ENCODE measurements at regions not wholly inside any gene's neighbourhood (a gene's known extent, or its start where the extent isn't known, plus 50 kb on each side); places are given as distances from the start of the nearest gene placed in this dataset.
"Not testable (repeated sequence)": the region's sequence is repeated elsewhere in the genome, so short reads cannot be mapped to it uniquely, and the experiment has no call there.

DNA sequence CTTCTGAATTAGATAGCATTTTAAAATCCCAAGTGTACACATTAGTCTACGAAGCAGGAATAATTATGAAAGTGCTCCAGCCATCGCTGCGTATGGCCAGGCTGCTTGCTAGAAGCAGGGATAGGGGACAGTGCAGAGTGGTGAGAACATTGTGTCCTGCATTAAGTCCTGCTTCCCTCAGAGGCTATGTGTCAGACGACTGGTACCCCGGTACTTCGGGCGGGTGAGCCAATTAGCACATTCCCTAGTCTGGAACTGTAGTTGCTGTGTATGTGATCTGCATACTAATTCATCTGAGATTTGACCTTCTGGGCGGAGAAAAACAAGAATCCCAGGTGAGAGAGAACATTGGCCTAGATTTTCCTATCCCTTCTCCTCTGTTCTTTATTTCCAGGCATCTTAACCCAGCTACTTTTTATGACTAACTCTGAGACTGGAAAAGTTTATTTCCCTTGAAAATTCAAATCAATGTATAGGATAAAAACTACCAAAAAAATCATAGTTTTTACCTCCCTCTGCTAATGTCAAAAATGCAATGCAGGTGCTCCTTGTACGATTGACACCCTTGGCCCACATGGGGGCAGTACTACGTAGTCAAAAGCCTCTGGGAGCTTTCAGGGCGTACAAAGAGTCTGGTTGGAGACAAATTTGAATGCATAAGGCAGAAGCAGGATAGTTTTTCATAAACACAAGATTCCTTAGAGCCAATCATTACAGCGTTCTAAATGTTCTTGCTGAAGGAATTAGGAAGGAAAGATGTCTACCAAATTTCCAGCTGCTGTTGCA is 764.3 kb downstream of the NOVA1 start:
- no peaks in the 10 kb centered on the region for H3K27me3 ChIP-seq
- DNase-seq, result peak in 1 of 2 donors; percentile 1
- TF ChIP-seq POLR2A (IDR thresholded peaks at IDR 0.05), result no peak
- TF ChIP-seq, protein P1, sequence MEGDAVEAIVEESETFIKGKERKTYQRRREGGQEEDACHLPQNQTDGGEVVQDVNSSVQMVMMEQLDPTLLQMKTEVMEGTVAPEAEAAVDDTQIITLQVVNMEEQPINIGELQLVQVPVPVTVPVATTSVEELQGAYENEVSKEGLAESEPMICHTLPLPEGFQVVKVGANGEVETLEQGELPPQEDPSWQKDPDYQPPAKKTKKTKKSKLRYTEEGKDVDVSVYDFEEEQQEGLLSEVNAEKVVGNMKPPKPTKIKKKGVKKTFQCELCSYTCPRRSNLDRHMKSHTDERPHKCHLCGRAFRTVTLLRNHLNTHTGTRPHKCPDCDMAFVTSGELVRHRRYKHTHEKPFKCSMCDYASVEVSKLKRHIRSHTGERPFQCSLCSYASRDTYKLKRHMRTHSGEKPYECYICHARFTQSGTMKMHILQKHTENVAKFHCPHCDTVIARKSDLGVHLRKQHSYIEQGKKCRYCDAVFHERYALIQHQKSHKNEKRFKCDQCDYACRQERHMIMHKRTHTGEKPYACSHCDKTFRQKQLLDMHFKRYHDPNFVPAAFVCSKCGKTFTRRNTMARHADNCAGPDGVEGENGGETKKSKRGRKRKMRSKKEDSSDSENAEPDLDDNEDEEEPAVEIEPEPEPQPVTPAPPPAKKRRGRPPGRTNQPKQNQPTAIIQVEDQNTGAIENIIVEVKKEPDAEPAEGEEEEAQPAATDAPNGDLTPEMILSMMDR (IDR thresholded peaks at IDR 0.05), result no peak
- WGBS, 2 donors, result 55 to 56% methylated on average over 12 of the region's 12 CpGs
- no peak overlapping the region for H3K27ac ChIP-seq
- no peaks in the 10 kb centered on the region for H3K9me3 ChIP-seq
- no peak overlapping the region for H3K4me3 ChIP-seq (replicated peaks in 1 of 3)
- no peaks in the 10 kb centered on the region for H3K4me1 ChIP-seq
- intact Hi-C loops (cut with DNase I), result no loop called here
- no peaks in the 10 kb centered on the region for H3K36me3 ChIP-seq

DNA sequence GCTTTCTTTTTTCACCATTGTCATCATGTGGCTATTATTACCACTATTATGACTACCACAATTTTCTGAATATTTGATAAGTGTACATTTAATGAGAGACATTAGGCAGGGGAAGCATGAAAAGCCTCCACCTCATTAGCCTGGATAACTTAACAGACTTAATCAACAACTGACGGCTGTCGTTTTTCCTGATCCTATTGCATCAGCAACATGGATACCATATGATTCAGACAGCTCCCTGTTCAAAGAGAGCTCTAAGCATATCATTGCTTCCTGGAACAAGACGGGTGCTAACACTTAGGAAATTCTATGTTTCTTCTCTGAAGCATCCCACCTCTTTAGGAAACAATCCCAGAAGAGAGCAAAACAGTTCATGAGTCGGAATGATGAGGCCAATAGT is 765.2 kb downstream of the NOVA1 start:
- no peaks in the 10 kb centered on the region for H3K36me3 ChIP-seq
- no peaks in the 10 kb centered on the region for H3K4me1 ChIP-seq
- no peak overlapping the region for H3K4me3 ChIP-seq (replicated peaks in 1 of 3)
- intact Hi-C loops (cut with DNase I), result no loop called here
- WGBS, 2 donors, result 74 to 80% methylated on average over 4 of the region's 4 CpGs
- H3K9me3 ChIP-seq, result no peaks in the 10 kb centered on the region
- no peak overlapping the region for H3K27ac ChIP-seq
- TF ChIP-seq, protein P1 (IDR thresholded peaks at IDR 0.05), result no peak
- TF ChIP-seq POLR2A (IDR thresholded peaks at IDR 0.05), result no peak
- no peak for DNase-seq
- H3K27me3 ChIP-seq, result no peaks in the 10 kb centered on the region

DNA sequence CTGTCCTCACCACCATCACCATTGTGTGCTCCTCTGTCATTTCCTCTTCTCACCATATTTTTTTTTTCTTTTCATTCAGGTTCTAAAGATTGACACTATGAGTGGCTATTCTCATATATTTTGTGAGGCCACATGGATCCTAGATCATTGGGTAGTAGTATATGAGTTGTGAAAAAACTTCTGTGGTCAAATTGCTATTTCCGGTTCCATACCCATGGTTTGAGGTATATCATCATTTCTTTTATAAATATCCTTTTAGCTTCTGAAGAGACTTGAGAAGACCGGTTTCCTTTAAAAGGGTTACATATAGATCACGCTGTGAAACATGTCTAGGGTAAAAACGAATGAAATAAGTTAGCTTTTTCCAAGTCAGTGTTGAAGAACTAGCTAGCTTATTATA is 769.3 kb downstream of the NOVA1 start:
- intact Hi-C loops (cut with DNase I), result no loop called here
- no peaks in the 10 kb centered on the region for H3K9me3 ChIP-seq
- TF ChIP-seq, protein P1 (IDR thresholded peaks at IDR 0.05), result no peak
- TF ChIP-seq POLR2A (IDR thresholded peaks at IDR 0.05), result no peak
- H3K4me3 ChIP-seq (replicated peaks in 1 of 3), result no peak overlapping the region
- no peaks in the 10 kb centered on the region for H3K36me3 ChIP-seq
- H3K27me3 ChIP-seq, result no peaks in the 10 kb centered on the region
- no peak for DNase-seq
- H3K27ac ChIP-seq, result no peak overlapping the region
- no peaks in the 10 kb centered on the region for H3K4me1 ChIP-seq
- WGBS, 2 donors, result 94 to 95% methylated on average over 4 of the region's 4 CpGs

DNA sequence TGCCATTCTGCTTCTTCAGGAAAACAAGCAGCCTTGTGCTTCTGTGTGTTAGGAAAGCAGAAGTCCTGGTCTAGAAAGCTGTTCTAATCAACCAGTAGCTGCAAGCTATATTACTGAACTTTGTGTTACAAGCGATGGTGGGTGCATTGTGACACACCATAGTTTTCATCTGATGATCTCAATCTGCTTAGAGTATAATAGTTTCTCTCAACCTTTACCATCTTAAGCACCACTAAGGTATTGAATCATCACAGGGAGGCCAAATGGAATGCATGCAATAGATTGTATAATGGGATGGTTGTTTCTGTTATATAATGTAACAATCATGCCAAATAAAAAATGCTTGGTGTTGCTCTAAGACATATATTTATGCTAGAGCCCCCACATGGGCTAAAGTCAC is 771.7 kb downstream of the NOVA1 start:
- Histone ChIP-seq H3K9me3 (no peaks in the 10 kb centered on the region), H3K36me3 (no peaks in the 10 kb centered on the region), H3K27ac (no peak overlapping the region), H3K27me3 (no peaks in the 10 kb centered on the region), H3K4me1 (no peaks in the 10 kb centered on the region), H3K4me3 (replicated peaks in 1 of 3) (no peak overlapping the region)
- WGBS, 2 donors, result 85 to 97% methylated on average over 1 of the region's 1 CpG
- no peak for TF ChIP-seq POLR2A (IDR thresholded peaks at IDR 0.05)
- TF ChIP-seq, protein P1 (IDR thresholded peaks at IDR 0.05), result no peak
- intact Hi-C loops (cut with DNase I), result no loop called here
- DNase-seq, result no peak

DNA sequence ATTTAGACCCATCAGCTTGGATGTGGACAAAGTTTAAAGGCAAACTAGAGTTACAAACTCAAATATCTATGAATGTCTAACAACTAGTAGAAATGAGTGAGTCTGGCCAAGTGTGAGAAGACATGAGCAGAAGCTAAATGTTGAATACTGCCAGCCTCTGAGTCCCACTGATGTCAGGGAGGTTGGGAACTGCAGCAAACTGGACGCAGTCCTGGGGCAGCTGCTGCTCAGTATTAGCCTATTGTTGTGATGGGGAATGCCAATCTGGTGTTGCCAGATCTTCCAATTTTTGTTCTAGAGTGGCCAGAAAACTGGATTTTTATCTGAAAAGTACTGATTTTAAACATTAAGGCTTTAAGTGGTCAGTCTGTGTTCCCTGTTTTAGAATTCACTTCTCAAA is 770.4 kb upstream of the STXBP6 start:
- intact Hi-C loops (cut with DNase I), result no loop called here
- H3K4me3 ChIP-seq (replicated peaks in 1 of 3), result no peak overlapping the region
- no peak for DNase-seq

DNA sequence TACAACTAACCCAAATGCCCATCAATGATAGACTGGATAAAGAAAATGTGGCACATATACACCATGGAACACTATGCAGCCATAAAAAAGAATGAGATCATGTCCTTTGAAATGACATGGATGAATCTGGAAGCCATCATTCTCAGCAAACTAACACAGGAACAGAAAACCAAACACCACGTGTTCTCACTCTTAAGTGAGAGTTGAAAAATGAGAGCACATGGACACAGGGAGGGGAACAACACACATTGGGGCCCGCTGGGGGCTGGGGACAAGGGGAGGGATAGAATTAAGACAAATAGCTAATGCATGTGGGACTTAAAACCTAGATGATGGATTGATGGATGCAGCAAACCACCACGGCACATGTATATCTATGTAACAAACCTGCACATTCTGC is 764.7 kb upstream of the STXBP6 start:
- H3K27me3 ChIP-seq; H3K4me3 ChIP-seq (replicated peaks in 1 of 3); H3K4me1 ChIP-seq; intact Hi-C loops (cut with DNase I); DNase-seq; H3K27ac ChIP-seq; H3K9me3 ChIP-seq; H3K36me3 ChIP-seq: not testable (repeated sequence)
- 76 to 77% methylated on average over 3 of the region's 3 CpGs for WGBS, 2 donors

More for the DNA sequence above, 770.4 kb upstream of the STXBP6 start:
- Histone ChIP-seq H3K9me3 (no peaks in the 10 kb centered on the region), H3K27me3 (no peaks in the 10 kb centered on the region), H3K36me3 (no peaks in the 10 kb centered on the region), H3K4me1 (no peaks in the 10 kb centered on the region), H3K27ac (no peak overlapping the region)
- no peak for TF ChIP-seq POLR2A (IDR thresholded peaks at IDR 0.05)
- TF ChIP-seq, protein P1 (IDR thresholded peaks at IDR 0.05), result no peak
- WGBS, 2 donors, result 79 to 88% methylated on average over 1 of the region's 1 CpG
